Lung (tissue), 11 donors: ENCODE measurements at regions not wholly inside any gene's neighbourhood (a gene's known extent, or its start where the extent isn't known, plus 50 kb on each side); places are given as distances from the start of the nearest gene placed in this dataset.
A peak's percentile ranks its signal among the peaks of the same experiment; 100 is the strongest.

Source experiments
- ATAC-seq: fragments of 200-7000 bp; cut with Tn5 transposase; one replicate; pipeline ENCODE4 v1.9.1; 2020; ENCODE audit warnings: moderate number of reproducible peaks; ENCODE audit not compliant: insufficient read depth, low FRiP score
- DNase-seq, 3 donors: peaks; one replicate each; pipeline ENCODE4 v3.0.0-alpha.2; 2013 to 2017
- H3K27ac ChIP-seq, 2 donors: one replicate each; pipeline ENCODE4 v1.5.1; 2013; ENCODE audit warnings: mild to moderate bottlenecking in 2 of 2, moderate library complexity in 2 of 2, control low read depth in 1 of 2, inconsistent platforms in 1 of 2, low read depth in 1 of 2, low read length in 1 of 2
- H3K27me3 ChIP-seq, 3 donors: one replicate each; pipeline ENCODE4 v1.5.1; 2013; ENCODE audit warnings: low read length in 2 of 3; ENCODE audit not compliant: control insufficient read depth in 3 of 3, insufficient read depth in 3 of 3
- H3K36me3 ChIP-seq, 4 donors: one replicate each; pipeline ENCODE4 v1.5.1; 2013; ENCODE audit warnings: low read length in 4 of 4, mild to moderate bottlenecking in 1 of 4, moderate library complexity in 1 of 4; ENCODE audit not compliant: control insufficient read depth in 4 of 4, insufficient read depth in 4 of 4
- H3K4me1 ChIP-seq, 5 donors: one replicate each; pipeline ENCODE4 v1.5.1; 2013; ENCODE audit warnings: low read length in 5 of 5, mild to moderate bottlenecking in 2 of 5, moderate library complexity in 1 of 5; ENCODE audit not compliant: control insufficient read depth in 5 of 5, insufficient read depth in 5 of 5
- H3K4me3 ChIP-seq: one replicate; pipeline ENCODE4 v1.5.1; 2013; ENCODE audit warnings: mild to moderate bottlenecking, control low read depth, moderate library complexity
- H3K9ac ChIP-seq, 2 donors: one replicate each; pipeline ENCODE4 v1.5.1; 2013; ENCODE audit warnings: low read length in 2 of 2, control low read depth in 1 of 2; ENCODE audit not compliant: insufficient read depth in 1 of 2
- H3K9me3 ChIP-seq, 4 donors: one replicate each; pipeline ENCODE4 v1.5.1; 2013; ENCODE audit warnings: low read length in 3 of 4, mild to moderate bottlenecking in 1 of 4, moderate library complexity in 1 of 4; ENCODE audit not compliant: control insufficient read depth in 4 of 4, insufficient read depth in 3 of 4
- WGBS, 2 donors: extraction: QIAGEN DNeasy Blood & Tissue Kit; methylation state at CpG; one replicate each; pipeline ENCODE4 v1.1.7; 2013; 5-methylcytosine and 5-hydroxymethylcytosine counted together
- TF ChIP-seq, protein P1 (sequence below): IDR thresholded peaks from 2 replicates; pipeline ENCODE4 v1.5.1; 2012; ENCODE audit warnings: mild to moderate bottlenecking; ENCODE audit errors: control extremely low read depth, extremely low read depth
- donor health status: control.
- donor health status: control.
- donor health status: Bipolar disorder and iron deficiency.
- donor health status: healthy.
- donor health status: DM: yes; HTN: yes; CAD: no.

DNA sequence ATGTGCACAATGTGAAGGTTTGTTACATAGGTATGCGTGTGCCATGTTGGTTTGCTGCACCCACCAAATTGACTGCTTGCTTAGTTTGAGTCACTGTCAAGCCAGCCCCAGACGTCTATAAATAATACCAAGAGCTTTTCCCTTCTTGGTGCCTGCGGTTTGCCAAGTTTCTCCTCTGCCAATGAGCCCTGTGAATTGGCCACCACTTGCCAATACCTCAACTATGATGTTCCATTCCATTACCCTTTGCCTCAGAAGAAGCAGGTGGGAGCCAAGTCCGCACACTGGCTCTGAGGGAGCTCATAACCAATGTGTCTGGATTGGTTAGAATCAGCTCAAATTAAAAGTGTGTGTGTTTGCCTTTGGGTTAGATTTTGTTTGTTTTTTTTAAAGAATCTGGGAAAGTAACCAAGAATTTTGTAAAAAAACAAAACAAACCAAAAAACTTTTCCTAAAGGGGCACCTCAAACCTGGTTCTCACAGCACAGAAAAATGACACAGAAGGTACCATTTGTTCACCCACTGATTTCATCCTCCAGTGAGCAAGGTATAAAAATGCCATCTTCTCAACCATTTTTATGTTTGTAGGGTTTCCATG lies 209.3 kb upstream of the PRNP start:
- Histone ChIP-seq H3K36me3 (no peaks in the 10 kb centered on the region), H3K27ac (no peak overlapping the region), H3K9ac (no peak overlapping the region), H3K9me3 (no peaks in the 10 kb centered on the region), H3K4me1 (peaks cover 0 to 23% (median 0%) of the 10 kb centered on the region in 5 donors), H3K27me3 (no peaks in the 10 kb centered on the region), H3K4me3 (no peak overlapping the region)
- DNase-seq, result peak in 2 of 3 donors; percentile 45 to 61
- ATAC-seq, result no peak
- TF ChIP-seq, protein P1, sequence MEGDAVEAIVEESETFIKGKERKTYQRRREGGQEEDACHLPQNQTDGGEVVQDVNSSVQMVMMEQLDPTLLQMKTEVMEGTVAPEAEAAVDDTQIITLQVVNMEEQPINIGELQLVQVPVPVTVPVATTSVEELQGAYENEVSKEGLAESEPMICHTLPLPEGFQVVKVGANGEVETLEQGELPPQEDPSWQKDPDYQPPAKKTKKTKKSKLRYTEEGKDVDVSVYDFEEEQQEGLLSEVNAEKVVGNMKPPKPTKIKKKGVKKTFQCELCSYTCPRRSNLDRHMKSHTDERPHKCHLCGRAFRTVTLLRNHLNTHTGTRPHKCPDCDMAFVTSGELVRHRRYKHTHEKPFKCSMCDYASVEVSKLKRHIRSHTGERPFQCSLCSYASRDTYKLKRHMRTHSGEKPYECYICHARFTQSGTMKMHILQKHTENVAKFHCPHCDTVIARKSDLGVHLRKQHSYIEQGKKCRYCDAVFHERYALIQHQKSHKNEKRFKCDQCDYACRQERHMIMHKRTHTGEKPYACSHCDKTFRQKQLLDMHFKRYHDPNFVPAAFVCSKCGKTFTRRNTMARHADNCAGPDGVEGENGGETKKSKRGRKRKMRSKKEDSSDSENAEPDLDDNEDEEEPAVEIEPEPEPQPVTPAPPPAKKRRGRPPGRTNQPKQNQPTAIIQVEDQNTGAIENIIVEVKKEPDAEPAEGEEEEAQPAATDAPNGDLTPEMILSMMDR, result no peak
- 76 to 88% methylated on average over 4 of the region's 4 CpGs for WGBS, 2 donors

DNA sequence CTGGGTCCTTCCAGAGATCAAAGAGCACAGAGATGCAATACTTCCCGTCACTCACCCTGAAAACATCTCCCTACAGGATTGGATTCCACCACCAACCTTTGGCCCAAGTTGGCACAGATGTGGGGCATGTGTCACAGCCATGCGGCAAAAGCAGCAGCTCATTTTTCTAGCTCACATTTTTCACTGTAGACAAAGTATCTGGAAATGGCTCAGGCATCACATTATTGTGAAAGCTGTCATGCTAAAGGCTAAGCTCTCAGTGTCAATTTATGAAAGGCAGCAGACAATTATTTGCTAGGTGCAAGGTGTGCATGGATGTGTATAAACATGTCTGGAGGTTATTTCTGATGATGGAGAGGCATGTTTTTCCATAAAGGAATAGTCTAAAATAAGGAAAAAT lies 213.3 kb upstream of the PRNP start:
- peaks cover 0 to 14% (median 0%) of the 10 kb centered on the region in 5 donors for H3K4me1 ChIP-seq
- no peaks in the 10 kb centered on the region for H3K9me3 ChIP-seq
- H3K36me3 ChIP-seq, result no peaks in the 10 kb centered on the region
- H3K4me3 ChIP-seq, result no peak overlapping the region
- TF ChIP-seq, protein P1, result no peak
- H3K27ac ChIP-seq, result no peak overlapping the region
- no peak for ATAC-seq
- H3K9ac ChIP-seq, result no peak overlapping the region
- WGBS, 2 donors, result 78 to 82% methylated on average over 2 of the region's 2 CpGs
- no peak for DNase-seq
- no peaks in the 10 kb centered on the region for H3K27me3 ChIP-seq

DNA sequence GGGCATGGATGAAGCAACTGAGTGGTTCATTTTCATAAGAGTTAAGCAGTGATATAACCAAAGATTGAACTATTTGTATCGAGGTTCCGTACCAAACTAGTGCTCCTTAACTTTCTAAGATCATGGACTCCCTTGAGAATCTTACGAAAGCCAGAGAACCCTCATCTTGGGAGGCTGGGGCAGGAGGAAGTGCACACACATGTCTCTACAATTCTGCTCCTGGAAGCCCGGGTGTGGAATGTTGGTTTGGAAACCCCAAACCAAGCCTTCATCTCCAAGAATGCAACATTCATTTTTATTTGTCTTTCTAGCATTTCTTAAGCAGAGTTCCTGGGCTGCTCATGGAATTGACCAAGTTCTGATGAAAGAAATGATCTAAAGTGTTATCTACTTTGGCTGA lies 215.0 kb upstream of the PRNP start:
- no peak for DNase-seq
- no peaks in the 10 kb centered on the region for H3K9me3 ChIP-seq
- H3K27ac ChIP-seq, result no peak overlapping the region
- no peak overlapping the region for H3K4me3 ChIP-seq
- no peak overlapping the region for H3K9ac ChIP-seq
- peaks cover 0 to 4% (median 0%) of the 10 kb centered on the region in 5 donors for H3K4me1 ChIP-seq
- no peaks in the 10 kb centered on the region for H3K27me3 ChIP-seq
- 83 to 86% methylated on average over 4 of the region's 4 CpGs for WGBS, 2 donors
- TF ChIP-seq, protein P1, result no peak
- no peak for ATAC-seq
- no peaks in the 10 kb centered on the region for H3K36me3 ChIP-seq

DNA sequence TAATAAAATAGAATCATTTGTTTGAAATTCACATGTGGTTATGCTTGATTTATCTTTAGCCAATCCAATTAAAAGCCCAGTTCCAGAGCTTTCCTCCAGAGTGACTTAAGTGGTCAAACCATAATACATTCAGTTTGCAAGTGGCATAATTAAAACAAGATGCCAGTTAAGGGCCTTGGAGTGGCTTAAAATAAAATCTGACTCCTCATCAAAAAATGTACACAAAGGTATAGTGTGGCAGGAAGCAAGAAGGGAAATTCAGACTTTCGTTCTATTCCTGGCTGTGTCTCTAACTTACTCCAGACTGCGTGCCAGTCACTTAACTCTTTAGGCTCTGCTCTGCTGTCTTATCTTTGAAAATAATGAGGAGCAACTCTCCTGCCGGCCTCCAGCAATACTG lies 215.9 kb upstream of the PRNP start:
- 21 to 40% methylated on average over 3 of the region's 3 CpGs for WGBS, 2 donors
- no peak overlapping the region for H3K4me3 ChIP-seq
- H3K9me3 ChIP-seq, result no peaks in the 10 kb centered on the region
- no peak overlapping the region for H3K9ac ChIP-seq
- no peak for ATAC-seq
- H3K4me1 ChIP-seq, result peaks cover 0 to 4% (median 0%) of the 10 kb centered on the region in 5 donors
- no peak overlapping the region for H3K27ac ChIP-seq
- H3K27me3 ChIP-seq, result no peaks in the 10 kb centered on the region
- TF ChIP-seq, protein P1, result no peak
- peak in 1 of 3 donors; percentile 14 for DNase-seq
- H3K36me3 ChIP-seq, result no peaks in the 10 kb centered on the region
